SHP77 treated with DMSO at 0.1 percent for 48 hours (cell line): ENCODE measurements at regions not wholly inside any gene's neighbourhood (a gene's known extent, or its start where the extent isn't known, plus 50 kb on each side); places are given as distances from the start of the nearest gene placed in this dataset.
"Not testable (repeated sequence)": the region's sequence is repeated elsewhere in the genome, so short reads cannot be mapped to it uniquely, and the experiment has no call there.

ENCODE experiments used
- DNase-seq: peaks from one replicate; lab custom pipeline; 2025; lab: John Stamatoyannopoulos, UW

GRCh38 chr16:55016515-55016914 lies 85.8 kb downstream of the IRX5 start:
- no peak for DNase-seq

- DNase-seq, result no peak
Measured at GRCh38 chr16:55017321-55017720, 86.7 kb downstream of the IRX5 start.

GRCh38 chr16:55018881-55019280 lies 88.2 kb downstream of the IRX5 start:
- DNase-seq, result no peak

GRCh38 chr16:55019419-55020131 lies 88.9 kb downstream of the IRX5 start:
- DNase-seq, result no peak

GRCh38 chr16:55021595-55022475 lies 91.2 kb downstream of the IRX5 start:
- no peak for DNase-seq

GRCh38 chr16:55027260-55027659 lies 96.6 kb downstream of the IRX5 start:
- DNase-seq, result not testable (repeated sequence)

GRCh38 chr16:55029509-55029908 lies 98.8 kb downstream of the IRX5 start:
- no peak for DNase-seq

GRCh38 chr16:55030944-55031343 lies 100.3 kb downstream of the IRX5 start:
- no peak for DNase-seq

GRCh38 chr16:55031481-55031880 lies 100.8 kb downstream of the IRX5 start:
- no peak for DNase-seq

- no peak for DNase-seq
Measured at GRCh38 chr16:55033225-55034156, 102.8 kb downstream of the IRX5 start.

- no peak for DNase-seq
Measured at GRCh38 chr16:55035029-55035428, 104.4 kb downstream of the IRX5 start.

GRCh38 chr16:55035956-55036355 lies 105.3 kb downstream of the IRX5 start:
- no peak for DNase-seq

- DNase-seq, result no peak
Measured at GRCh38 chr16:55036371-55036821, 105.7 kb downstream of the IRX5 start.

- no peak for DNase-seq
Measured at GRCh38 chr16:55037046-55037445, 106.4 kb downstream of the IRX5 start.

- no peak for DNase-seq
Measured at GRCh38 chr16:55037966-55038365, 107.3 kb downstream of the IRX5 start.

- no peak for DNase-seq
Measured at GRCh38 chr16:55039042-55039441, 108.4 kb downstream of the IRX5 start.

- DNase-seq, result no peak
Measured at GRCh38 chr16:55039511-55039910, 108.8 kb downstream of the IRX5 start.

GRCh38 chr16:55039931-55040330 lies 109.3 kb downstream of the IRX5 start:
- DNase-seq, result no peak

- DNase-seq, result no peak
Measured at GRCh38 chr16:55040366-55041086, 109.9 kb downstream of the IRX5 start.

- no peak for DNase-seq
Measured at GRCh38 chr16:55041540-55042234, 111.0 kb downstream of the IRX5 start.
